WTC11 (cell line): ENCODE measurements at regions not wholly inside any gene's neighbourhood (a gene's known extent, or its start where the extent isn't known, plus 50 kb on each side); places are given as distances from the start of the nearest gene placed in this dataset.

Source experiments
- ATAC-seq: fragments of 200-7000 bp; cut with Tn5 transposase; 2 replicates; pipeline ENCODE4 v1.10.0; 2021; ENCODE audit warnings: mild to moderate bottlenecking, moderate library complexity
- CTCF ChIA-PET: fragments of 300-600 bp; sonication (Branson Sonifier 250); formaldehyde crosslinking; loops from one replicate; lab custom pipeline; 2021; ENCODE audit warnings: antibody characterized with exemption; lab: Charles Lee
- POLR2A ChIA-PET: fragments of 350-600 bp; sonication (Branson Sonifier 250); formaldehyde crosslinking; loops from one replicate; lab custom pipeline; 2021; ENCODE audit warnings: antibody characterized with exemption; lab: Charles Lee
- DNase-seq: peaks from one replicate; pipeline ENCODE4 v3.0.0; 2021; ENCODE audit warnings: low spot score
- H3K27ac Mint-ChIP-seq: 2 replicates; pipeline ENCODE4 v1.8.0; 2021; ENCODE audit warnings: mixed read lengths
- H3K27me3 Mint-ChIP-seq: 2 replicates; pipeline ENCODE4 v1.8.0; 2021; ENCODE audit warnings: low read depth, mild to moderate bottlenecking, moderate library complexity, mixed read lengths
- H3K36me3 Mint-ChIP-seq: 2 replicates; pipeline ENCODE4 v1.8.0; 2021; ENCODE audit warnings: mixed read lengths
- H3K4me1 Mint-ChIP-seq: 2 replicates; pipeline ENCODE4 v1.8.0; 2022; ENCODE audit warnings: mixed read lengths
- H3K4me3 Mint-ChIP-seq: 2 replicates; pipeline ENCODE4 v1.8.0; 2021; ENCODE audit warnings: mild to moderate bottlenecking, moderate library complexity, mixed read lengths
- H3K9me3 Mint-ChIP-seq: 2 replicates; pipeline ENCODE4 v1.8.0; 2021; ENCODE audit warnings: mixed read lengths
- FOXP1 ChIP-seq: sonication (generic); formaldehyde crosslinking; IDR thresholded peaks from 2 replicates; pipeline ENCODE4 v1.8.0; 2022; ENCODE audit warnings: missing genetic modification reagents, mild to moderate bottlenecking, moderate library complexity, borderline replicate concordance
- MYBL2 ChIP-seq: sonication (generic); formaldehyde crosslinking; IDR thresholded peaks from 2 replicates; pipeline ENCODE4 v1.8.1; 2023; ENCODE audit warnings: mild to moderate bottlenecking, moderate library complexity, missing genetic modification reagents
- NFYB ChIP-seq: sonication (generic); formaldehyde crosslinking; conservative IDR thresholded peaks from 2 replicates; pipeline ENCODE4 v1.8.0; 2022; ENCODE audit warnings: low read depth, missing genetic modification reagents
- OVOL2 ChIP-seq: fragments of 250-450 bp; sonication (Bioruptor Pico); IDR thresholded peaks from 2 replicates; pipeline ENCODE4 v1.9.0; 2021; ENCODE audit warnings: mild to moderate bottlenecking, borderline replicate concordance
- RELA ChIP-seq: sonication (generic); formaldehyde crosslinking; IDR thresholded peaks from 2 replicates; pipeline ENCODE4 v1.8.1; 2022; ENCODE audit warnings: missing genetic modification reagents, mild to moderate bottlenecking, borderline replicate concordance
- SMAD3 ChIP-seq: sonication (generic); formaldehyde crosslinking; IDR thresholded peaks from 2 replicates; pipeline ENCODE4 v1.8.0; 2022; ENCODE audit warnings: missing genetic modification reagents, mild to moderate bottlenecking, borderline replicate concordance
- TEAD4 ChIP-seq: sonication (generic); formaldehyde crosslinking; IDR thresholded peaks from 2 replicates; pipeline ENCODE4 v1.8.0; 2022; ENCODE audit warnings: mild to moderate bottlenecking, missing genetic modification reagents
- TF ChIP-seq, protein P1 (sequence below): sonication (generic); formaldehyde crosslinking; conservative IDR thresholded peaks from 2 replicates; pipeline ENCODE4 v1.8.1; 2023; ENCODE audit warnings: mild to moderate bottlenecking, low read depth, missing genetic modification reagents, moderate library complexity
- TF ChIP-seq, protein P2 (sequence below): sonication (generic); formaldehyde crosslinking; IDR thresholded peaks from 2 replicates; pipeline ENCODE4 v1.8.1; 2023; ENCODE audit warnings: mild to moderate bottlenecking, missing genetic modification reagents, moderate library complexity
- TF ChIP-seq, protein P3 (sequence below): fragments of 250-450 bp; sonication (Bioruptor Pico); IDR thresholded peaks from 2 replicates; pipeline ENCODE4 v1.9.0; 2021; ENCODE audit warnings: mild to moderate bottlenecking, borderline replicate concordance
- TF ChIP-seq, protein P4 (sequence below): sonication (generic); formaldehyde crosslinking; IDR thresholded peaks from 2 replicates; pipeline ENCODE4 v1.8.0; 2023; ENCODE audit warnings: mild to moderate bottlenecking, missing genetic modification reagents

DNA sequence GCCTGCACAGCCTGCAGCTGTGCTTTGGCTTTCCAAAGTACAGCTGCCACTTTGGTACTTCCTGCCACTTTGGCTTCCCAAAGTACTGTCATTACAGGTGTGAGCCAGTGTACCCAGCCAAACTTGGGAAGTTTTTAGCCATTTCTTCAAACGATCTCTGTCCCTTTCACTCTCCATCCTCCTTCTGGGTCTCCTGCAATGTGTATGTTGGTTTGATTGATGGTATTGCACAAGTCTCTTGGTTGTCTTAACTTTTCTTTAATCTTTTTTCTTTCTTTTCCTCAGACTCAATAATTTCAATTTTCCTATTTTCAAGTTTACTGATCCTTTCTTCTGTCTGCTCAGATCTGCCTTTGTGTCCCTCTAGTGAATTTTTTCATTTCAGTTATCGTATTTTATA, 99.3 kb upstream of the CFAP20DC start:
- Mint-ChIP-seq H3K4me3 (no peak overlapping the region), H3K27ac (no peak overlapping the region), H3K27me3 (peaks cover 12% of the 10 kb centered on the region), H3K4me1 (peaks cover 16% of the 10 kb centered on the region), H3K36me3 (peaks cover 27% of the 10 kb centered on the region), H3K9me3 (peaks cover 49% of the 10 kb centered on the region)
- ChIA-PET CTCF (interaction anchor here (0.7 kb wide), 1 partner anchor 96 kb away, joined by 4 read pairs; no protein-coding TSS in a partner anchor), POLR2A (no interaction called here)
- TF ChIP-seq FOXP1 (CRISPR knock-in tag) (no peak), SMAD3 (CRISPR knock-in tag) (no peak), TEAD4 (CRISPR knock-in tag) (no peak), OVOL2 (CRISPR knock-in tag) (no peak), NFYB (no peak)
- TF ChIP-seq, protein P1, sequence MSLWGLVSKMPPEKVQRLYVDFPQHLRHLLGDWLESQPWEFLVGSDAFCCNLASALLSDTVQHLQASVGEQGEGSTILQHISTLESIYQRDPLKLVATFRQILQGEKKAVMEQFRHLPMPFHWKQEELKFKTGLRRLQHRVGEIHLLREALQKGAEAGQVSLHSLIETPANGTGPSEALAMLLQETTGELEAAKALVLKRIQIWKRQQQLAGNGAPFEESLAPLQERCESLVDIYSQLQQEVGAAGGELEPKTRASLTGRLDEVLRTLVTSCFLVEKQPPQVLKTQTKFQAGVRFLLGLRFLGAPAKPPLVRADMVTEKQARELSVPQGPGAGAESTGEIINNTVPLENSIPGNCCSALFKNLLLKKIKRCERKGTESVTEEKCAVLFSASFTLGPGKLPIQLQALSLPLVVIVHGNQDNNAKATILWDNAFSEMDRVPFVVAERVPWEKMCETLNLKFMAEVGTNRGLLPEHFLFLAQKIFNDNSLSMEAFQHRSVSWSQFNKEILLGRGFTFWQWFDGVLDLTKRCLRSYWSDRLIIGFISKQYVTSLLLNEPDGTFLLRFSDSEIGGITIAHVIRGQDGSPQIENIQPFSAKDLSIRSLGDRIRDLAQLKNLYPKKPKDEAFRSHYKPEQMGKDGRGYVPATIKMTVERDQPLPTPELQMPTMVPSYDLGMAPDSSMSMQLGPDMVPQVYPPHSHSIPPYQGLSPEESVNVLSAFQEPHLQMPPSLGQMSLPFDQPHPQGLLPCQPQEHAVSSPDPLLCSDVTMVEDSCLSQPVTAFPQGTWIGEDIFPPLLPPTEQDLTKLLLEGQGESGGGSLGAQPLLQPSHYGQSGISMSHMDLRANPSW: no peak
- ATAC-seq: no peak
- DNase-seq: no peak

DNA sequence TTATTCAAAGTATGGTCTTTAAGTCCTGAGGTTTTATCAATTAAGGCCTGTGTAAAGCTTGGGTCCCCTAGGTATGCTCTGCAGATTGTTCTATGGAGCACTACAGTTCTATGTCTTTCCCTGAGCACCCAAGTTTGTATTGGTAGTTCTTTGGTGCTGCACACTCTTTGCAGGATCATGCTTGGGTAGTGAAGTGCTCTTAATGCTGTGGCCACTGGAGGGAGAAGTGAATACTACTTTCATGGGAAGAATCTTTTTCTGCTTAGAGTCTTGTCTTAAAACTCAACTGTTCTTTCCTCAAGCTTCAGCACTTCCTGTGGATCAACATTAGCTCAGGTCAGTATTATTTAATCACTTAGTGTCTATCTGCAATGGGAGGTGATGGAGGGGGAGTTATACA, 93.6 kb upstream of the CFAP20DC start:
- H3K9me3 Mint-ChIP-seq: peaks cover 24% of the 10 kb centered on the region
- ATAC-seq (peak; percentile 53), DNase-seq (no peak)
- CTCF ChIA-PET: interaction anchor here (0.7 kb wide), 1 partner anchor 94 kb away, joined by 4 read pairs; no protein-coding TSS in a partner anchor
- H3K36me3 Mint-ChIP-seq: peaks cover 14% of the 10 kb centered on the region
- H3K27me3 Mint-ChIP-seq: no peaks in the 10 kb centered on the region; the same call in 1 of the 2 replicates
- H3K4me3 Mint-ChIP-seq: no peak overlapping the region
- H3K4me1 Mint-ChIP-seq: peaks cover 7% of the 10 kb centered on the region; the same call in 1 of the 2 replicates
- no peak overlapping the region for H3K27ac Mint-ChIP-seq
- POLR2A ChIA-PET: no interaction called here
- TF ChIP-seq RELA (CRISPR knock-in tag): no peak
- TF ChIP-seq, protein P2, sequence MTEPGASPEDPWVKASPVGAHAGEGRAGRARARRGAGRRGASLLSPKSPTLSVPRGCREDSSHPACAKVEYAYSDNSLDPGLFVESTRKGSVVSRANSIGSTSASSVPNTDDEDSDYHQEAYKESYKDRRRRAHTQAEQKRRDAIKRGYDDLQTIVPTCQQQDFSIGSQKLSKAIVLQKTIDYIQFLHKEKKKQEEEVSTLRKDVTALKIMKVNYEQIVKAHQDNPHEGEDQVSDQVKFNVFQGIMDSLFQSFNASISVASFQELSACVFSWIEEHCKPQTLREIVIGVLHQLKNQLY: no peak
- no peak for TF ChIP-seq MYBL2

DNA sequence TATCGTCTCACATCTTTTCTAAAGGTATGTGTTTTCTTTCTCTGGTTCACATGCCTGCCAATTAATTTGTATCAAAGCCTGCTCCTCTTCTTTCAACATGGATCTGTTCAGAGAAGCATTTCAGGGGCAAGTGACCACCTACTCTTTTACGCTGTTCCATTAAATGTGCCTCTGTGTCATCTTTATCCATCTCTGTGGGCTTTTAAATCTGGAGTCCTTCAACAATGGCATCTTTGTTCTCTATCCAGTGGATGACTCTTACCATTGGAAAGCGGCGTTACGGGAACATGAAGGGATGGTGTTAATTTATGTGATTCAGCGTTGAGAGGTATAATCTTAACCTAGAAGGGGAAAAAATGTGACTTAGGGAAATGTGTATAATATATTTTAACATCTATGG, 92.7 kb upstream of the CFAP20DC start:
- DNase-seq (no peak), ATAC-seq (no peak)
- TF ChIP-seq NFYB: no peak
- TF ChIP-seq, protein P3, sequence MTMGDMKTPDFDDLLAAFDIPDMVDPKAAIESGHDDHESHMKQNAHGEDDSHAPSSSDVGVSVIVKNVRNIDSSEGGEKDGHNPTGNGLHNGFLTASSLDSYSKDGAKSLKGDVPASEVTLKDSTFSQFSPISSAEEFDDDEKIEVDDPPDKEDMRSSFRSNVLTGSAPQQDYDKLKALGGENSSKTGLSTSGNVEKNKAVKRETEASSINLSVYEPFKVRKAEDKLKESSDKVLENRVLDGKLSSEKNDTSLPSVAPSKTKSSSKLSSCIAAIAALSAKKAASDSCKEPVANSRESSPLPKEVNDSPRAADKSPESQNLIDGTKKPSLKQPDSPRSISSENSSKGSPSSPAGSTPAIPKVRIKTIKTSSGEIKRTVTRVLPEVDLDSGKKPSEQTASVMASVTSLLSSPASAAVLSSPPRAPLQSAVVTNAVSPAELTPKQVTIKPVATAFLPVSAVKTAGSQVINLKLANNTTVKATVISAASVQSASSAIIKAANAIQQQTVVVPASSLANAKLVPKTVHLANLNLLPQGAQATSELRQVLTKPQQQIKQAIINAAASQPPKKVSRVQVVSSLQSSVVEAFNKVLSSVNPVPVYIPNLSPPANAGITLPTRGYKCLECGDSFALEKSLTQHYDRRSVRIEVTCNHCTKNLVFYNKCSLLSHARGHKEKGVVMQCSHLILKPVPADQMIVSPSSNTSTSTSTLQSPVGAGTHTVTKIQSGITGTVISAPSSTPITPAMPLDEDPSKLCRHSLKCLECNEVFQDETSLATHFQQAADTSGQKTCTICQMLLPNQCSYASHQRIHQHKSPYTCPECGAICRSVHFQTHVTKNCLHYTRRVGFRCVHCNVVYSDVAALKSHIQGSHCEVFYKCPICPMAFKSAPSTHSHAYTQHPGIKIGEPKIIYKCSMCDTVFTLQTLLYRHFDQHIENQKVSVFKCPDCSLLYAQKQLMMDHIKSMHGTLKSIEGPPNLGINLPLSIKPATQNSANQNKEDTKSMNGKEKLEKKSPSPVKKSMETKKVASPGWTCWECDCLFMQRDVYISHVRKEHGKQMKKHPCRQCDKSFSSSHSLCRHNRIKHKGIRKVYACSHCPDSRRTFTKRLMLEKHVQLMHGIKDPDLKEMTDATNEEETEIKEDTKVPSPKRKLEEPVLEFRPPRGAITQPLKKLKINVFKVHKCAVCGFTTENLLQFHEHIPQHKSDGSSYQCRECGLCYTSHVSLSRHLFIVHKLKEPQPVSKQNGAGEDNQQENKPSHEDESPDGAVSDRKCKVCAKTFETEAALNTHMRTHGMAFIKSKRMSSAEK: no peak
- TF ChIP-seq, protein P4, sequence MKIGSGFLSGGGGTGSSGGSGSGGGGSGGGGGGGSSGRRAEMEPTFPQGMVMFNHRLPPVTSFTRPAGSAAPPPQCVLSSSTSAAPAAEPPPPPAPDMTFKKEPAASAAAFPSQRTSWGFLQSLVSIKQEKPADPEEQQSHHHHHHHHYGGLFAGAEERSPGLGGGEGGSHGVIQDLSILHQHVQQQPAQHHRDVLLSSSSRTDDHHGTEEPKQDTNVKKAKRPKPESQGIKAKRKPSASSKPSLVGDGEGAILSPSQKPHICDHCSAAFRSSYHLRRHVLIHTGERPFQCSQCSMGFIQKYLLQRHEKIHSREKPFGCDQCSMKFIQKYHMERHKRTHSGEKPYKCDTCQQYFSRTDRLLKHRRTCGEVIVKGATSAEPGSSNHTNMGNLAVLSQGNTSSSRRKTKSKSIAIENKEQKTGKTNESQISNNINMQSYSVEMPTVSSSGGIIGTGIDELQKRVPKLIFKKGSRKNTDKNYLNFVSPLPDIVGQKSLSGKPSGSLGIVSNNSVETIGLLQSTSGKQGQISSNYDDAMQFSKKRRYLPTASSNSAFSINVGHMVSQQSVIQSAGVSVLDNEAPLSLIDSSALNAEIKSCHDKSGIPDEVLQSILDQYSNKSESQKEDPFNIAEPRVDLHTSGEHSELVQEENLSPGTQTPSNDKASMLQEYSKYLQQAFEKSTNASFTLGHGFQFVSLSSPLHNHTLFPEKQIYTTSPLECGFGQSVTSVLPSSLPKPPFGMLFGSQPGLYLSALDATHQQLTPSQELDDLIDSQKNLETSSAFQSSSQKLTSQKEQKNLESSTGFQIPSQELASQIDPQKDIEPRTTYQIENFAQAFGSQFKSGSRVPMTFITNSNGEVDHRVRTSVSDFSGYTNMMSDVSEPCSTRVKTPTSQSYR: no peak
- CTCF ChIA-PET: no interaction called here
- Mint-ChIP-seq H3K27me3 (no peaks in the 10 kb centered on the region), H3K4me3 (no peak overlapping the region), H3K9me3 (peaks cover 16% of the 10 kb centered on the region), H3K27ac (no peak overlapping the region), H3K36me3 (peaks cover 7% of the 10 kb centered on the region), H3K4me1 (peaks cover 7% of the 10 kb centered on the region; the same call in 1 of the 2 replicates)
- POLR2A ChIA-PET: no interaction called here
